ENCODE measurements at regions not wholly inside any gene's neighbourhood (a gene's known extent, or its start where the extent isn't known, plus 50 kb on each side); places are given as distances from the start of the nearest gene placed in this dataset.

DNA sequence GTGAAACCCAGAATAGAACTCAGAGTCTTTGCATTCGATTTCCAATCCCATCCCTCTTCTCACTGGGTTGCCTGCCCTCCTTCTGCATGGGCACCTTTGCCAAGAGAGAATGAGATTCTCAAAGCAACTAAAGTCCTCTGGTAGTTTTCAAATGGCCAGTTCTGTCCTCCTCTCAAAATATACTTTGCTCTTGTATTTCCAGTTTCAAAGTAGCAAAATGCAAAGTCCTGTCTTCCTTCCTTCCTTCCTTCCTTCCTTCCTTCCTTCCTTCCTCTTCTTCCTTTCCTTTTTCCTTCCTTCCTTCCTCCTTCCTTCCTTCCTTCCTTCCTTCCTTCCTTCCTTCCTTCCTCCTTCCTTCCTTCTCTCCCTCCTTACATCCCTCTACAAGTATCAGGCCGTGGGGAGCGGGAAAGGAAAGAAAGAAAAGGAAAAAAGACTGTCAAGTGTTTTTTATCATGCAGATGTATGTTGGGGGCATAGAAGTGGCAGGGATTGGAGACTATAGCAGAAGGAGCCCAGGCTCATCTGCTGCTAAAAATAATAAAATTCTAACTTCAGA is 265.2 kb downstream of the CD83 start:
- H3K27ac ChIP-seq (ENCODE audit: low read depth, low read length) = no peak overlapping the region
- no peak for DNase-seq (ENCODE audit: insufficient read length, low spot score, missing footprints)
- H2AFZ ChIP-seq (ENCODE audit: low read length) = no peak overlapping the region
- peaks cover 6% of the 10 kb centered on the region for H3K27me3 ChIP-seq (ENCODE audit: insufficient read depth, low read length)
- TF ChIP-seq CTCF (IDR thresholded peaks at IDR 0.05; ENCODE audit: extremely low read depth, low read depth, low read length) = no peak
- H4K20me1 ChIP-seq (ENCODE audit: insufficient read depth, low read length) = no peaks in the 10 kb centered on the region
- H3K4me2 ChIP-seq (ENCODE audit: insufficient read depth, low read length) = no peak overlapping the region
- H3K79me2 ChIP-seq (ENCODE audit: insufficient read depth, low read length) = no peaks in the 10 kb centered on the region
- no peaks in the 10 kb centered on the region for H3K36me3 ChIP-seq (ENCODE audit: insufficient read depth, low read length)
- no peaks in the 10 kb centered on the region for H3K9me3 ChIP-seq (ENCODE audit: low read depth, low read length)
- no peaks in the 10 kb centered on the region for H3K4me1 ChIP-seq (ENCODE audit: insufficient read depth, low read length)
- H3K4me3 ChIP-seq (ENCODE audit: insufficient read depth, low read length) = no peak overlapping the region

GRCh38 chr6:14383393-14384174 is 266.0 kb downstream of the CD83 start:
- H3K9me3 ChIP-seq (ENCODE audit: low read depth, low read length) = no peaks in the 10 kb centered on the region
- TF ChIP-seq CTCF (IDR thresholded peaks at IDR 0.05; ENCODE audit: extremely low read depth, low read depth, low read length) = no peak
- no peak for DNase-seq (ENCODE audit: insufficient read length, low spot score, missing footprints)
- H3K4me2 ChIP-seq (ENCODE audit: insufficient read depth, low read length) = no peak overlapping the region
- H3K36me3 ChIP-seq (ENCODE audit: insufficient read depth, low read length) = no peaks in the 10 kb centered on the region
- no peak overlapping the region for H2AFZ ChIP-seq (ENCODE audit: low read length)
- no peak overlapping the region for H3K4me3 ChIP-seq (ENCODE audit: insufficient read depth, low read length)
- no peaks in the 10 kb centered on the region for H3K4me1 ChIP-seq (ENCODE audit: insufficient read depth, low read length)
- no peak overlapping the region for H3K27ac ChIP-seq (ENCODE audit: low read depth, low read length)
- no peaks in the 10 kb centered on the region for H4K20me1 ChIP-seq (ENCODE audit: insufficient read depth, low read length)
- H3K79me2 ChIP-seq (ENCODE audit: insufficient read depth, low read length) = no peaks in the 10 kb centered on the region
- H3K27me3 ChIP-seq (ENCODE audit: insufficient read depth, low read length) = peaks cover 6% of the 10 kb centered on the region

GRCh38 chr6:14384175-14384949 is 266.8 kb downstream of the CD83 start:
- Histone ChIP-seq H3K4me2 (ENCODE audit: insufficient read depth, low read length) (no peak overlapping the region), H3K79me2 (ENCODE audit: insufficient read depth, low read length) (no peaks in the 10 kb centered on the region), H3K9me3 (ENCODE audit: low read depth, low read length) (no peaks in the 10 kb centered on the region), H3K36me3 (ENCODE audit: insufficient read depth, low read length) (no peaks in the 10 kb centered on the region), H3K4me3 (ENCODE audit: insufficient read depth, low read length) (no peak overlapping the region), H4K20me1 (ENCODE audit: insufficient read depth, low read length) (no peaks in the 10 kb centered on the region), H3K27ac (ENCODE audit: low read depth, low read length) (no peak overlapping the region), H3K4me1 (ENCODE audit: insufficient read depth, low read length) (no peaks in the 10 kb centered on the region), H3K27me3 (ENCODE audit: insufficient read depth, low read length) (peaks cover 6% of the 10 kb centered on the region), H2AFZ (ENCODE audit: low read length) (no peak overlapping the region)
- DNase-seq (ENCODE audit: insufficient read length, low spot score, missing footprints) = no peak
- no peak for TF ChIP-seq CTCF (IDR thresholded peaks at IDR 0.05; ENCODE audit: extremely low read depth, low read depth, low read length)

- H3K79me2 ChIP-seq (ENCODE audit: insufficient read depth, low read length) = no peaks in the 10 kb centered on the region
- no peaks in the 10 kb centered on the region for H3K9me3 ChIP-seq (ENCODE audit: low read depth, low read length)
- H3K36me3 ChIP-seq (ENCODE audit: insufficient read depth, low read length) = no peaks in the 10 kb centered on the region
- H3K4me1 ChIP-seq (ENCODE audit: insufficient read depth, low read length) = no peaks in the 10 kb centered on the region
- no peak overlapping the region for H2AFZ ChIP-seq (ENCODE audit: low read length)
- no peak overlapping the region for H3K4me3 ChIP-seq (ENCODE audit: insufficient read depth, low read length)
- DNase-seq (ENCODE audit: insufficient read length, low spot score, missing footprints) = no peak
- TF ChIP-seq CTCF (IDR thresholded peaks at IDR 0.05; ENCODE audit: extremely low read depth, low read depth, low read length) = no peak
- H3K27ac ChIP-seq (ENCODE audit: low read depth, low read length) = no peak overlapping the region
- H3K4me2 ChIP-seq (ENCODE audit: insufficient read depth, low read length) = no peak overlapping the region
- H3K27me3 ChIP-seq (ENCODE audit: insufficient read depth, low read length) = peaks cover 6% of the 10 kb centered on the region
- H4K20me1 ChIP-seq (ENCODE audit: insufficient read depth, low read length) = no peaks in the 10 kb centered on the region
Measured at GRCh38 chr6:14386263-14386662, 268.7 kb downstream of the CD83 start.
